NCI-H2029 treated with DMSO at 0.1 percent for 48 hours (cell line): ENCODE measurements at regions not wholly inside any gene's neighbourhood (a gene's known extent, or its start where the extent isn't known, plus 50 kb on each side); places are given as distances from the start of the nearest gene placed in this dataset.

Source experiments
- DNase-seq: peaks from one replicate; lab custom pipeline; 2025; lab: John Stamatoyannopoulos, UW

GRCh38 chr2:6474161-6475140 lies 391.3 kb downstream of the CMPK2 start:
- DNase-seq = no peak

GRCh38 chr2:6475155-6475940 lies 390.4 kb downstream of the CMPK2 start:
- DNase-seq = no peak

GRCh38 chr2:6480514-6480913 lies 385.2 kb downstream of the CMPK2 start:
- DNase-seq = no peak

- no peak for DNase-seq
Observed at GRCh38 chr2:6482256-6482655, 383.5 kb downstream of the CMPK2 start.

- DNase-seq = no peak
Observed at GRCh38 chr2:6487765-6488164, 377.9 kb downstream of the CMPK2 start.

- DNase-seq = no peak
Observed at GRCh38 chr2:6492573-6492972, 373.1 kb downstream of the CMPK2 start.

- no peak for DNase-seq
Observed at GRCh38 chr2:6493266-6493665, 372.4 kb downstream of the CMPK2 start.

GRCh38 chr2:6493669-6494068 lies 372.0 kb downstream of the CMPK2 start:
- DNase-seq = no peak

- DNase-seq = no peak
Observed at GRCh38 chr2:6495466-6495865, 370.2 kb downstream of the CMPK2 start.

GRCh38 chr2:6496376-6496775 lies 369.3 kb downstream of the CMPK2 start:
- no peak for DNase-seq

GRCh38 chr2:6497048-6497447 lies 368.7 kb downstream of the CMPK2 start:
- DNase-seq = no peak

- no peak for DNase-seq
Observed at GRCh38 chr2:6498841-6499240, 366.9 kb downstream of the CMPK2 start.

GRCh38 chr2:6499691-6500090 lies 366.0 kb downstream of the CMPK2 start:
- no peak for DNase-seq

- DNase-seq = no peak
Observed at GRCh38 chr2:6506361-6506794, 359.3 kb downstream of the CMPK2 start.

GRCh38 chr2:6506859-6507258 lies 358.8 kb downstream of the CMPK2 start:
- no peak for DNase-seq

GRCh38 chr2:6510532-6510931 lies 355.2 kb downstream of the CMPK2 start:
- DNase-seq = no peak

- no peak for DNase-seq
Observed at GRCh38 chr2:6512589-6512988, 353.1 kb downstream of the CMPK2 start.

GRCh38 chr2:6516674-6517073 lies 349.0 kb downstream of the CMPK2 start:
- no peak for DNase-seq

- DNase-seq = no peak
Observed at GRCh38 chr2:6518361-6518760, 347.3 kb downstream of the CMPK2 start.

GRCh38 chr2:6523476-6523875 lies 342.2 kb downstream of the CMPK2 start:
- DNase-seq = no peak

GRCh38 chr2:6524691-6525474 lies 340.8 kb downstream of the CMPK2 start:
- DNase-seq = no peak

- DNase-seq = no peak
Observed at GRCh38 chr2:6525475-6525964, 340.2 kb downstream of the CMPK2 start.
